ENCODE measurements at regions not wholly inside any gene's neighbourhood (a gene's known extent, or its start where the extent isn't known, plus 50 kb on each side); places are given as distances from the start of the nearest gene placed in this dataset.

- Histone ChIP-seq H3K9me3 (ENCODE audit: low read length) (no peaks in the 10 kb centered on the region), H3K27me3 (ENCODE audit: insufficient read depth, low read depth, low read length) (no peaks in the 10 kb centered on the region), H3K79me2 (replicated peaks; ENCODE audit: insufficient read depth, low read length) (no peaks in the 10 kb centered on the region), H3K9me2 (ENCODE audit: insufficient read depth, low read length) (no peaks in the 10 kb centered on the region), H3K27ac (ENCODE audit: low read length) (no peak overlapping the region), H2AFZ (ENCODE audit: low read depth, low read length) (no peak overlapping the region), H3K9ac (ENCODE audit: low read length) (no peak overlapping the region), H3K4me2 (ENCODE audit: low read length) (peak overlapping the region; percentile 45), H3F3A (ENCODE audit: insufficient read depth, low read length, poor library complexity, severe bottlenecking) (no peaks in the 10 kb centered on the region), H4K20me1 (ENCODE audit: insufficient read depth) (no peaks in the 10 kb centered on the region), H3K36me3 (ENCODE audit: insufficient read depth, low read length) (no peaks in the 10 kb centered on the region), H3K4me3 (ENCODE audit: low read length) (peak overlapping the region; percentile 18)
- TF ChIP-seq EP300 (conservative IDR thresholded peaks at IDR 0.05; ENCODE audit: poor library complexity, severe bottlenecking) (no peak), TAF1 (IDR thresholded peaks at IDR 0.05; ENCODE audit: low read depth) (no peak), REST (IDR thresholded peaks at IDR 0.05; ENCODE audit: borderline replicate concordance) (no peak), SMC3 (conservative IDR thresholded peaks at IDR 0.05; ENCODE audit: poor library complexity) (no peak), MXI1 (conservative IDR thresholded peaks at IDR 0.05; ENCODE audit: poor library complexity, severe bottlenecking) (no peak), CTCF (IDR thresholded peaks at IDR 0.05; ENCODE audit: poor library complexity, severe bottlenecking) (no peak), RAD21 (conservative IDR thresholded peaks at IDR 0.05) (no peak), EZH2 (IDR thresholded peaks at IDR 0.05; ENCODE audit: borderline replicate concordance, insufficient read depth, low read length, poor library complexity, severe bottlenecking) (no peak), POLR2AphosphoS5 (IDR thresholded peaks at IDR 0.05) (no peak)
These were observed 2060.5 kb downstream of the MAT2B start for GRCh38 chr5:165565911-165566310.

GRCh38 chr5:165569551-165569950, 2064.1 kb downstream of the MAT2B start:
- Histone ChIP-seq H3K79me2 (replicated peaks; ENCODE audit: insufficient read depth, low read length) (no peaks in the 10 kb centered on the region), H4K20me1 (ENCODE audit: insufficient read depth) (no peaks in the 10 kb centered on the region), H3K27me3 (ENCODE audit: insufficient read depth, low read depth, low read length) (no peaks in the 10 kb centered on the region), H3K9me3 (ENCODE audit: low read length) (no peaks in the 10 kb centered on the region), H3K4me3 (ENCODE audit: low read length) (no peak overlapping the region), H3K36me3 (ENCODE audit: insufficient read depth, low read length) (no peaks in the 10 kb centered on the region), H3F3A (ENCODE audit: insufficient read depth, low read length, poor library complexity, severe bottlenecking) (no peaks in the 10 kb centered on the region), H3K9me2 (ENCODE audit: insufficient read depth, low read length) (no peaks in the 10 kb centered on the region), H3K9ac (ENCODE audit: low read length) (no peak overlapping the region), H2AFZ (ENCODE audit: low read depth, low read length) (no peak overlapping the region), H3K27ac (ENCODE audit: low read length) (no peak overlapping the region), H3K4me2 (ENCODE audit: low read length) (no peak overlapping the region)
- TF ChIP-seq RAD21 (conservative IDR thresholded peaks at IDR 0.05) (no peak), EP300 (conservative IDR thresholded peaks at IDR 0.05; ENCODE audit: poor library complexity, severe bottlenecking) (no peak), MXI1 (conservative IDR thresholded peaks at IDR 0.05; ENCODE audit: poor library complexity, severe bottlenecking) (no peak), TAF1 (IDR thresholded peaks at IDR 0.05; ENCODE audit: low read depth) (no peak), REST (IDR thresholded peaks at IDR 0.05; ENCODE audit: borderline replicate concordance) (no peak), EZH2 (IDR thresholded peaks at IDR 0.05; ENCODE audit: borderline replicate concordance, insufficient read depth, low read length, poor library complexity, severe bottlenecking) (no peak), POLR2AphosphoS5 (IDR thresholded peaks at IDR 0.05) (no peak)
